Brain microvascular endothelial cell (primary cell): ENCODE measurements at regions not wholly inside any gene's neighbourhood (a gene's known extent, or its start where the extent isn't known, plus 50 kb on each side); places are given as distances from the start of the nearest gene placed in this dataset.

Experiments used
- DNase-seq: peaks from one replicate; pipeline ENCODE4 v3.0.0-alpha.2; 2020
- H3K27ac ChIP-seq: fragments of 250-450 bp; sonication (Bioruptor Pico); 2 replicates; pipeline ENCODE4 v1.5.1; 2020; ENCODE audit warnings: mild to moderate bottlenecking, moderate library complexity
- H3K27me3 ChIP-seq: fragments of 250-450 bp; sonication (Bioruptor Pico); replicated peaks from 2 replicates; pipeline ENCODE4 v1.5.1; 2020; ENCODE audit warnings: mild to moderate bottlenecking
- H3K36me3 ChIP-seq: fragments of 250-450 bp; sonication (Bioruptor Pico); replicated peaks from 2 replicates; pipeline ENCODE4 v1.5.1; 2020; ENCODE audit warnings: mild to moderate bottlenecking
- H3K4me3 ChIP-seq: 2 replicates; pipeline ENCODE4 v1.5.1; 2011; ENCODE audit warnings: low read depth, mild to moderate bottlenecking, control low read depth, low read length, moderate library complexity
- CTCF ChIP-seq: IDR thresholded peaks from 2 replicates; pipeline ENCODE4 v1.5.1; 2011; ENCODE audit warnings: low read depth, mild to moderate bottlenecking, moderate library complexity, low read length, control low read depth, inconsistent platforms; ENCODE audit errors: missing control alignments
- in situ Hi-C: cut with HindIII; loops from 2 replicates; pipeline ENCODE4 v1.10.0; 2017; ENCODE audit warnings: low sequenced_read_pairs, low pct_ligation_motif_present

GRCh38 chr15:95946926-95947325, 383.6 kb upstream of the NR2F2 start:
- no peaks in the 10 kb centered on the region for H3K27me3 ChIP-seq
- DNase-seq = no peak
- H3K4me3 ChIP-seq = no peak overlapping the region
- in situ Hi-C loops = no loop called here
- no peak for TF ChIP-seq CTCF
- no peaks in the 10 kb centered on the region for H3K36me3 ChIP-seq
- H3K27ac ChIP-seq = no peak overlapping the region

- no peaks in the 10 kb centered on the region for H3K27me3 ChIP-seq
- no peak for DNase-seq
- no peak for TF ChIP-seq CTCF
- H3K36me3 ChIP-seq = no peaks in the 10 kb centered on the region
- H3K27ac ChIP-seq = no peak overlapping the region
- H3K4me3 ChIP-seq = no peak overlapping the region
- in situ Hi-C loops = no loop called here
Measured at GRCh38 chr15:95948411-95948810, 382.1 kb upstream of the NR2F2 start.

GRCh38 chr15:95953032-95953431, 377.5 kb upstream of the NR2F2 start:
- H3K27me3 ChIP-seq = no peaks in the 10 kb centered on the region
- H3K27ac ChIP-seq = no peak overlapping the region
- H3K4me3 ChIP-seq = no peak overlapping the region
- no peak for TF ChIP-seq CTCF
- no peak for DNase-seq
- H3K36me3 ChIP-seq = no peaks in the 10 kb centered on the region
- in situ Hi-C loops = no loop called here

- no peak overlapping the region for H3K4me3 ChIP-seq
- no peak for DNase-seq
- in situ Hi-C loops = no loop called here
- H3K27ac ChIP-seq = no peak overlapping the region
- H3K27me3 ChIP-seq = no peaks in the 10 kb centered on the region
- no peaks in the 10 kb centered on the region for H3K36me3 ChIP-seq
- no peak for TF ChIP-seq CTCF
Measured at GRCh38 chr15:95957861-95958260, 372.6 kb upstream of the NR2F2 start.

GRCh38 chr15:95958382-95958781, 372.1 kb upstream of the NR2F2 start:
- in situ Hi-C loops = no loop called here
- H3K27ac ChIP-seq = no peak overlapping the region
- no peak for DNase-seq

More at GRCh38 chr15:95958382-95958781, 372.1 kb upstream of the NR2F2 start:
- Histone ChIP-seq H3K4me3 (no peak overlapping the region), H3K36me3 (no peaks in the 10 kb centered on the region), H3K27me3 (no peaks in the 10 kb centered on the region)
- TF ChIP-seq CTCF = no peak
